B cell (primary cell): ENCODE measurements at regions not wholly inside any gene's neighbourhood (a gene's known extent, or its start where the extent isn't known, plus 50 kb on each side); places are given as distances from the start of the nearest gene placed in this dataset.

Source experiments
- ATAC-seq: fragments of 200-7000 bp; cut with Tn5 transposase; one replicate; pipeline ENCODE4 v1.10.0; 2021; ENCODE audit warnings: low read depth, mild to moderate bottlenecking, moderate number of reproducible peaks, moderate library complexity
- CTCF ChIA-PET: fragments of 350-600 bp; sonication (Branson Sonifier 250); formaldehyde crosslinking; loops from one replicate; lab custom pipeline; 2021; ENCODE audit warnings: antibody characterized with exemption, inconsistent platforms; lab: Charles Lee
- POLR2A ChIA-PET: fragments of 350-600 bp; sonication (Branson Sonifier 250); formaldehyde crosslinking; loops from one replicate; lab custom pipeline; 2021; ENCODE audit warnings: antibody characterized with exemption; lab: Charles Lee
- DNase-seq: peaks from one replicate; pipeline ENCODE4 v3.0.0; 2013
- H2AFZ ChIP-seq: 2 replicates; pipeline ENCODE4 v1.6.1; 2012; ENCODE audit warnings: mild to moderate bottlenecking, low read depth, low read length; ENCODE audit not compliant: insufficient read depth, poor library complexity, severe bottlenecking
- H3K27ac ChIP-seq, 2 donors: 1 replicate in 1 of 2; 2 replicates in 1 of 2; pipeline ENCODE4 v1.5.1; 2012 to 2013; ENCODE audit warnings: low read length in 2 of 2, mild to moderate bottlenecking in 2 of 2, moderate library complexity in 1 of 2
- H3K27me3 ChIP-seq, 4 experiments: fragments of 200-600 bp in 1 of 4; sonication (generic) in 1 of 4; replicated peaks in 1 of 4; 1 replicate in 2 of 4; 2 replicates in 2 of 4; pipeline versions ENCODE4 v1.6.1 to v1.7.0; 2013 to 2016; ENCODE audit warnings: low read length in 3 of 4, mild to moderate bottlenecking in 2 of 4, mixed read lengths in 1 of 4, moderate library complexity in 1 of 4; ENCODE audit not compliant: insufficient read depth in 4 of 4, control insufficient read depth in 3 of 4; ENCODE audit errors: control extremely low read depth in 1 of 4
- H3K36me3 ChIP-seq, 2 experiments: replicated peaks in 1 of 2; 1 replicate in 1 of 2; 2 replicates in 1 of 2; pipeline versions ENCODE4 v1.6.1 to v1.7.1; 2013; ENCODE audit warnings: low read length in 1 of 2; ENCODE audit not compliant: insufficient read depth in 2 of 2, control insufficient read depth in 1 of 2; ENCODE audit errors: control extremely low read depth in 1 of 2, extremely low read depth in 1 of 2
- H3K4me1 ChIP-seq, 2 donors: fragments of 200-600 bp in 1 of 2; sonication (generic) in 1 of 2; 1 replicate in 1 of 2; 2 replicates in 1 of 2; pipeline versions ENCODE4 v1.5.1 to v1.6.1; 2013 to 2017; ENCODE audit warnings: low read length in 2 of 2; ENCODE audit not compliant: control insufficient read depth in 2 of 2, insufficient read depth in 2 of 2
- H3K4me2 ChIP-seq: replicated peaks from 2 replicates; pipeline ENCODE3; 2012; ENCODE audit warnings: mild to moderate bottlenecking, low read depth, low read length; ENCODE audit not compliant: poor library complexity, severe bottlenecking
- H3K4me3 ChIP-seq, 5 experiments: fragments of 200-600 bp in 1 of 5; sonication (generic) in 1 of 5; 1 replicate in 3 of 5; 2 replicates in 2 of 5; pipeline versions ENCODE4 v1.5.1 to v1.7.0; 2011 to 2016; ENCODE audit warnings: low read length in 4 of 5, mild to moderate bottlenecking in 4 of 5, low read depth in 2 of 5, control low read depth in 1 of 5, moderate library complexity in 1 of 5; ENCODE audit not compliant: insufficient read depth in 1 of 5; ENCODE audit errors: control extremely low read depth in 1 of 5, extremely low read depth in 1 of 5
- H3K79me2 ChIP-seq: fragments of 200-600 bp; sonication (generic); one replicate; pipeline ENCODE4 v1.6.0; 2016; ENCODE audit warnings: low read length; ENCODE audit not compliant: control insufficient read depth, insufficient read depth
- H3K9ac ChIP-seq: fragments of 200-600 bp; sonication (generic); 2 replicates; pipeline ENCODE4 v1.6.1; 2017; ENCODE audit warnings: mild to moderate bottlenecking, low read length, moderate library complexity
- H3K9me3 ChIP-seq, 3 donors: one replicate each; pipeline versions ENCODE4 v1.6.1 to v1.7.1; 2013; ENCODE audit warnings: low read length in 2 of 3; ENCODE audit not compliant: control insufficient read depth in 2 of 3, insufficient read depth in 1 of 3; ENCODE audit errors: control extremely low read depth in 1 of 3
- H4K20me1 ChIP-seq: 2 replicates; pipeline ENCODE4 v1.6.0; 2012; ENCODE audit warnings: mild to moderate bottlenecking, low read length; ENCODE audit not compliant: insufficient read depth, control insufficient read depth, poor library complexity, severe bottlenecking
- H3K27ac Mint-ChIP-seq: one replicate; pipeline ENCODE4 v1.8.0; 2021; ENCODE audit warnings: mixed read lengths
- H3K27me3 Mint-ChIP-seq: one replicate; pipeline ENCODE4 v1.8.0; 2021; ENCODE audit warnings: mixed read lengths
- H3K4me1 Mint-ChIP-seq: one replicate; pipeline ENCODE4 v1.8.0; 2021; ENCODE audit warnings: mixed read lengths
- H3K4me3 Mint-ChIP-seq: one replicate; pipeline ENCODE4 v1.8.0; 2021; ENCODE audit warnings: mixed read lengths
- H3K9me3 Mint-ChIP-seq: one replicate; pipeline ENCODE4 v1.8.0; 2022; ENCODE audit warnings: mixed read lengths; ENCODE audit not compliant: insufficient read depth
- EZH2 ChIP-seq: IDR thresholded peaks from 2 replicates; pipeline ENCODE4 v1.6.1; 2012; ENCODE audit warnings: borderline replicate concordance, low read depth, mild to moderate bottlenecking, moderate library complexity, low read length; ENCODE audit not compliant: insufficient read depth, poor library complexity, severe bottlenecking
- intact Hi-C: fragments of 100-400 bp; cut with micrococcal nuclease; formaldehyde crosslinking; loops from one replicate; pipeline ENCODE4 v1.10.0; 2022
- TF ChIP-seq, protein P1 (sequence below): fragments of 200-600 bp; IDR thresholded peaks from one replicate; pipeline ENCODE4 v1.8.0; 2022; ENCODE audit warnings: antibody characterized with exemption, mild to moderate bottlenecking

DNA sequence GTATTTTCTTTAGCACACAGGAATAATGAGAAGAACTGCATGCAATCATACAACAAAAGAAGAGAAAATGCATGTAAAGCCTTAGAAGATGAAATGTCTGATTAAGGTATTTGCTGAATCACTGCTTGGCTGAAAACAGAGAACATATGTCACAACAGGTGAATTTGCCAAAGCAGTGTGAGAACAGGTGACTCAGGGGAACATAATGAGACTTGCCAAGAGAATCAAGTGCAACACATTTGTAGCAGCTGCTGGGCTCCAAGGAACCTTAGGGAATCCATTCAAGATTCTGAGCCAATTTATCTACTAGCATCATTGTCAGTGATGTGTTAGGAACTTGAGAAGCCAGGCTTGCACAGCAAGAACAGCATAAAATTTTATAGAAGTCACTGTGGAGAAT, 273.1 kb downstream of the PCDH20 start:
- ChIA-PET CTCF (no interaction called here), POLR2A (no interaction called here)
- Mint-ChIP-seq H3K4me1 (no peaks in the 10 kb centered on the region), H3K9me3 (peaks cover 10% of the 10 kb centered on the region), H3K27me3 (no peaks in the 10 kb centered on the region), H3K4me3 (no peak overlapping the region), H3K27ac (no peak overlapping the region)
- Histone ChIP-seq H3K27me3 (no peaks in the 10 kb centered on the region), H2AFZ (no peak overlapping the region), H3K9ac (no peak overlapping the region), H3K27ac (no peak overlapping the region), H3K36me3 (no peaks in the 10 kb centered on the region), H3K4me3 (no peak overlapping the region), H3K79me2 (no peaks in the 10 kb centered on the region), H3K4me2 (no peak overlapping the region), H4K20me1 (no peaks in the 10 kb centered on the region), H3K9me3 (peaks cover 0 to 17% (median 3%) of the 10 kb centered on the region in 3 donors), H3K4me1 (no peaks in the 10 kb centered on the region)
- no peak for ATAC-seq
- TF ChIP-seq, protein P1, sequence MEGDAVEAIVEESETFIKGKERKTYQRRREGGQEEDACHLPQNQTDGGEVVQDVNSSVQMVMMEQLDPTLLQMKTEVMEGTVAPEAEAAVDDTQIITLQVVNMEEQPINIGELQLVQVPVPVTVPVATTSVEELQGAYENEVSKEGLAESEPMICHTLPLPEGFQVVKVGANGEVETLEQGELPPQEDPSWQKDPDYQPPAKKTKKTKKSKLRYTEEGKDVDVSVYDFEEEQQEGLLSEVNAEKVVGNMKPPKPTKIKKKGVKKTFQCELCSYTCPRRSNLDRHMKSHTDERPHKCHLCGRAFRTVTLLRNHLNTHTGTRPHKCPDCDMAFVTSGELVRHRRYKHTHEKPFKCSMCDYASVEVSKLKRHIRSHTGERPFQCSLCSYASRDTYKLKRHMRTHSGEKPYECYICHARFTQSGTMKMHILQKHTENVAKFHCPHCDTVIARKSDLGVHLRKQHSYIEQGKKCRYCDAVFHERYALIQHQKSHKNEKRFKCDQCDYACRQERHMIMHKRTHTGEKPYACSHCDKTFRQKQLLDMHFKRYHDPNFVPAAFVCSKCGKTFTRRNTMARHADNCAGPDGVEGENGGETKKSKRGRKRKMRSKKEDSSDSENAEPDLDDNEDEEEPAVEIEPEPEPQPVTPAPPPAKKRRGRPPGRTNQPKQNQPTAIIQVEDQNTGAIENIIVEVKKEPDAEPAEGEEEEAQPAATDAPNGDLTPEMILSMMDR, result no peak
- no peak for TF ChIP-seq EZH2
- DNase-seq, result no peak
- intact Hi-C loops, result no loop called here

DNA sequence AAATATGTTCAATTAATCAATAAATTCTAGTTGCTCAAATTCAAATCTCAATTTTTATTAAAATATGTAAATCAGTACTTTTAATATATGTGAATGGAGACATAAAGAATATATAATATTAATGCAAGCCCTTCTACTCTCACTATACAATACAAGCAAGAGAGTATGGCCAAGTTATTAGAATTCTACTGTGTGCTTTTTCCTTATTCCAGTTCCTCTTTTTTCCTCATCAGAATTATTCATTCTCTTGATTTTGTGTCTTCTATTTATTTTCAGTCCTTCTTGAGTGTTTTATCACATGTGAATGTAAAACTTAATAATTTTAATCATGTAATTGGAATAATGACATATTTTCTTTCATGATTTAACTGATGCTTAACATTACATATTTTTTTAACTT, 276.8 kb downstream of the PCDH20 start:
- Histone ChIP-seq H3K4me1 (no peaks in the 10 kb centered on the region), H3K9ac (no peak overlapping the region), H3K27ac (no peak overlapping the region), H3K4me3 (no peak overlapping the region), H4K20me1 (no peaks in the 10 kb centered on the region), H3K9me3 (no peaks in the 10 kb centered on the region), H3K4me2 (no peak overlapping the region), H3K79me2 (no peaks in the 10 kb centered on the region), H3K36me3 (no peaks in the 10 kb centered on the region), H3K27me3 (no peaks in the 10 kb centered on the region), H2AFZ (no peak overlapping the region)
- ChIA-PET CTCF (no interaction called here), POLR2A (no interaction called here)
- TF ChIP-seq EZH2, result no peak
- TF ChIP-seq, protein P1, result no peak
- Mint-ChIP-seq H3K9me3 (peaks cover 7% of the 10 kb centered on the region), H3K27ac (no peak overlapping the region), H3K4me1 (no peaks in the 10 kb centered on the region), H3K27me3 (no peaks in the 10 kb centered on the region), H3K4me3 (no peak overlapping the region)
- intact Hi-C loops, result no loop called here
- ATAC-seq (no peak), DNase-seq (no peak)
